22Rv1 (cell line): ENCODE measurements at regions not wholly inside any gene's neighbourhood (a gene's known extent, or its start where the extent isn't known, plus 50 kb on each side); places are given as distances from the start of the nearest gene placed in this dataset.

ENCODE experiments used
- CTCF ChIP-seq: fragments of 450-650 bp; IDR thresholded peaks from 2 replicates; pipeline ENCODE4 v1.5.1; 2017; ENCODE audit warnings: mild to moderate bottlenecking
- ZFX ChIP-seq: fragments of 450-650 bp; IDR thresholded peaks from 2 replicates; pipeline ENCODE4 v1.6.1; 2017; ENCODE audit warnings: antibody characterized with exemption, borderline replicate concordance

GRCh38 chr12:107196681-107197080 is 103.3 kb upstream of the CRY1 start:
- TF ChIP-seq CTCF (no peak), ZFX (no peak)
